Gastroesophageal sphincter (tissue), 3 donors: ENCODE measurements at regions not wholly inside any gene's neighbourhood (a gene's known extent, or its start where the extent isn't known, plus 50 kb on each side); places are given as distances from the start of the nearest gene placed in this dataset.

Experiments
- EP300 ChIP-seq: sonication (generic); formaldehyde crosslinking; IDR thresholded peaks from one replicate; pipeline ENCODE4 v1.6.1; 2017; ENCODE audit warnings: antibody characterized with exemption, mild to moderate bottlenecking
- POLR2A ChIP-seq, 2 donors: fragments of 450-650 bp; IDR thresholded peaks; one replicate each; pipeline ENCODE4 v1.6.1; 2017; ENCODE audit warnings: antibody characterized with exemption in 2 of 2, mild to moderate bottlenecking in 2 of 2, moderate library complexity in 1 of 2
- POLR2AphosphoS5 ChIP-seq: sonication (generic); formaldehyde crosslinking; IDR thresholded peaks from one replicate; pipeline ENCODE4 v1.6.1; 2017; ENCODE audit warnings: antibody characterized with exemption
- TF ChIP-seq, protein P1 (sequence below), 4 experiments: fragments of 200-600 bp in 2 of 4; fragments of 450-650 bp in 2 of 4; sonication (generic) in 1 of 4; IDR thresholded peaks; one replicate each; pipeline ENCODE4 v1.5.1; 2017 to 2019; ENCODE audit warnings: antibody characterized with exemption in 4 of 4, mild to moderate bottlenecking in 2 of 4, moderate library complexity in 2 of 4

DNA sequence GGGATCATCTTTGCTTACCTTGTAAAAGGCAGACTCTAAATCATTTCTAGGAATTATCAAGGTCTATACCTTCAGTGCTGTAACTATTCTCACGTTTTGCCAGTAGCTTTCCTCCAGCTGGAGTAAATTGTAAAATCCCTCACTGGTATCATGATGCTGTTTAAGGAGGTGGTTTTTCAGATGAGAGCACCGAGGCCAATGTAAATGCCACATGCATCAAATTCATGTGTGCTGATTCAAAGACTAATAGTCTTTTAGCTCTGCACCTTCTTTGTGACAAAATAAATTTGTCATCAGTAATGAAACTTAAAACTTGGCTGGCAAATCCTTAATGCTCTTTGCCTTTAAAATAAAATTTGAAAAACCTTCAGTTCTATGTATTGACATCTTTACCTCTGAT is 503.8 kb downstream of the SETD4 start:
- TF ChIP-seq, protein P1, sequence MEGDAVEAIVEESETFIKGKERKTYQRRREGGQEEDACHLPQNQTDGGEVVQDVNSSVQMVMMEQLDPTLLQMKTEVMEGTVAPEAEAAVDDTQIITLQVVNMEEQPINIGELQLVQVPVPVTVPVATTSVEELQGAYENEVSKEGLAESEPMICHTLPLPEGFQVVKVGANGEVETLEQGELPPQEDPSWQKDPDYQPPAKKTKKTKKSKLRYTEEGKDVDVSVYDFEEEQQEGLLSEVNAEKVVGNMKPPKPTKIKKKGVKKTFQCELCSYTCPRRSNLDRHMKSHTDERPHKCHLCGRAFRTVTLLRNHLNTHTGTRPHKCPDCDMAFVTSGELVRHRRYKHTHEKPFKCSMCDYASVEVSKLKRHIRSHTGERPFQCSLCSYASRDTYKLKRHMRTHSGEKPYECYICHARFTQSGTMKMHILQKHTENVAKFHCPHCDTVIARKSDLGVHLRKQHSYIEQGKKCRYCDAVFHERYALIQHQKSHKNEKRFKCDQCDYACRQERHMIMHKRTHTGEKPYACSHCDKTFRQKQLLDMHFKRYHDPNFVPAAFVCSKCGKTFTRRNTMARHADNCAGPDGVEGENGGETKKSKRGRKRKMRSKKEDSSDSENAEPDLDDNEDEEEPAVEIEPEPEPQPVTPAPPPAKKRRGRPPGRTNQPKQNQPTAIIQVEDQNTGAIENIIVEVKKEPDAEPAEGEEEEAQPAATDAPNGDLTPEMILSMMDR (IDR thresholded peaks at IDR 0.05), result no peak
- TF ChIP-seq EP300 (no peak), POLR2AphosphoS5 (no peak), POLR2A (IDR thresholded peaks at IDR 0.05) (no peak)
